ENCODE measurements at regions not wholly inside any gene's neighbourhood (a gene's known extent, or its start where the extent isn't known, plus 50 kb on each side); places are given as distances from the start of the nearest gene placed in this dataset.

DNA sequence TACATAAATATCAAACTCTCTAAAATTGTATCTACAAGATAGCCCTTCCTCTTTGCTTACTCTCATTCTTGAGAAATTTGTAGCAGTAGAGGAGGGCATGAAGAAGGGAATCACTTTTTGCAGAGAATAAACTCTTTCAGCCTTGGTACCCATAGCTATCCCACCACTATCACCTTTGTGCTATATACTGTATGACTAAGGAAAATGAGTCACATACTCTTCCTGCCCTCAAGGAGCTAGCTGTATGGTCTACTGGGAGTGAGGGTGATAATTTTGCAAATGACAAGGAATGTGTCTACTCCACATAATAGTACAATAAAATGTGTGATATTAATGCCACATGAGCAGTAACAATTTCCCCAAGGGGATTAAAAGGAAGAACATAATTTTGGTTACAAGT, 184.6 kb upstream of the WSB1 start:
- TF ChIP-seq, protein P1, sequence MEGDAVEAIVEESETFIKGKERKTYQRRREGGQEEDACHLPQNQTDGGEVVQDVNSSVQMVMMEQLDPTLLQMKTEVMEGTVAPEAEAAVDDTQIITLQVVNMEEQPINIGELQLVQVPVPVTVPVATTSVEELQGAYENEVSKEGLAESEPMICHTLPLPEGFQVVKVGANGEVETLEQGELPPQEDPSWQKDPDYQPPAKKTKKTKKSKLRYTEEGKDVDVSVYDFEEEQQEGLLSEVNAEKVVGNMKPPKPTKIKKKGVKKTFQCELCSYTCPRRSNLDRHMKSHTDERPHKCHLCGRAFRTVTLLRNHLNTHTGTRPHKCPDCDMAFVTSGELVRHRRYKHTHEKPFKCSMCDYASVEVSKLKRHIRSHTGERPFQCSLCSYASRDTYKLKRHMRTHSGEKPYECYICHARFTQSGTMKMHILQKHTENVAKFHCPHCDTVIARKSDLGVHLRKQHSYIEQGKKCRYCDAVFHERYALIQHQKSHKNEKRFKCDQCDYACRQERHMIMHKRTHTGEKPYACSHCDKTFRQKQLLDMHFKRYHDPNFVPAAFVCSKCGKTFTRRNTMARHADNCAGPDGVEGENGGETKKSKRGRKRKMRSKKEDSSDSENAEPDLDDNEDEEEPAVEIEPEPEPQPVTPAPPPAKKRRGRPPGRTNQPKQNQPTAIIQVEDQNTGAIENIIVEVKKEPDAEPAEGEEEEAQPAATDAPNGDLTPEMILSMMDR (IDR thresholded peaks at IDR 0.05): no peak
- TF ChIP-seq POLR2A (IDR thresholded peaks at IDR 0.05): no peak

Measured in thyroid gland (tissue), 4 donors.